Stimulated activated CD8-positive, alpha-beta memory T cell treated with anti-CD3 and anti-CD28 coated beads, Interleukin-4, amount 100 ng/mL, for 48 hours (primary cell): ENCODE measurements at regions not wholly inside any gene's neighbourhood (a gene's known extent, or its start where the extent isn't known, plus 50 kb on each side); places are given as distances from the start of the nearest gene placed in this dataset.

Experiments used
- DNase-seq: peaks from one replicate; pipeline ENCODE4 v3.0.0-alpha.2; 2020

GRCh38 chr6:165229216-165229615, 80.2 kb downstream of the C6orf118 start:
- no peak for DNase-seq

DNA sequence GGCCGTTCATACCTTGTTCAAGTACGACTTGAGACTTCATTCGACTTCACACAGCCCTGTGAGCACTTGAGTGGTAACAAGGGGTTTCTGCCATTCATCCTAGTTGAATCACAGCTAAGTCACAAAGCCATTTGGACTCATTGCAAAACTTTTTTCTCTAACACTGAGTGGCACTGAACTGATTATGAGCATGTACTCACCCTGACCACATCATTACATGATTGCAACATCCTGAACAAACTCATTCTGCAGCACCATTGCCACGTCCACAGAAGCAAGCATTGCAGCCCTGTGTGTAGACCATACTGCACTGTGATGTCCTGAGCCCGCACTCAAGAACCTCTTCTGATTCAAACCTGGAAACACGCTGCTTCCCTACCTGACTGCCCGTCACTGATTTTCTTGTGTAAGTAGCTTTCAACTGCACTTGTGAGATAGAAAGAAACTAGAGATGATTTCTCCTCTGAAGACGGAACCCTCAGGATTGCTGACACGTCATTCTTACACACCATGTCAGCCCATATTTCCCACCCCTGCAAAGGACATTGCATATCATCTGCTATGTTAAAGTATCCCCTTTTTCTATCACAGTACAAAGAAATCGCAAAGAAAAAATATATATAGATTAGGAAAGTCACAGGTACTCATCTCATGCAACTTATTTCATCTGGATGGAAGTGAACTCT, 81.6 kb downstream of the C6orf118 start:
- no peak for DNase-seq

DNA sequence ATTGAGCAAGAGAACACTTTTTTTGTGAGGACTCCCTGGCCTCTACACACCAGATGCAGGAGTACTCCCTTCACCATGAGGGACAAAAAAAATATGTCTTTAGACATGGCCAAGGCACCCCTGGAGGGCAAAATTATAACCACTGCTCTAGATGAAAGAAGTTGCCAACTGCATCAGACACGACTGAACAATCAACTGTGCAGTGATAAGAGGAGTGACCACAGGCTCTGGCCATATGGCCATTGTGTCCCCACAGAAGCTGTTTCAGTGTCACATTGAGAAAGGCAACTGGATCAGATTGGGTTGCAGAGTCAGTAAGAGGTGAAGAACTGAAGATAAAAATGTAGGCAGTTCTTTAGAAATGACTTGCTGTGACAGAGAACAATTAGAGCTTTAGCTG, 85.7 kb downstream of the C6orf118 start:
- no peak for DNase-seq

GRCh38 chr6:165223101-165223500, 86.3 kb downstream of the C6orf118 start:
- no peak for DNase-seq

- no peak for DNase-seq
Measured at GRCh38 chr6:165222315-165223025, 86.9 kb downstream of the C6orf118 start.

GRCh38 chr6:165220045-165220444, 89.4 kb downstream of the C6orf118 start:
- DNase-seq, result no peak

DNA sequence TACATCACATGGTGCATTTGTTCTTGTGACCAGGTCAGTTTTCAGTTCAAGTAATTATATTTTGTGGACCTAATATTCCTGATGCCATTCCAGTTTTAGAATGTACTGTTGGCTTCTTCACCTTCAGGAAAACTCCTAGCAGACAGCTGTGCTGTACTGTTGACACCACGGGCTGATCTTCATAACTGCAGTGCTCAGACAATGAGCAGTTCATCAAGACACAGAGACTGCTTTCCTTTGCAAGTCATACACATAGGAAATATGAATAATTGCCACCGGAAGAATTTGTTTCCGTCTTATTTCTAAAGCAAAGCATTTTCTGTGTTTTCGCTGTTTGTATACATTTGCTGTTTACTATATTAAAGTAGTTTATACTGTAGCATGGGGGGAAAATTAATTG, 89.8 kb downstream of the C6orf118 start:
- no peak for DNase-seq

- no peak for DNase-seq
Measured at GRCh38 chr6:165218829-165219228, 90.6 kb downstream of the C6orf118 start.

- DNase-seq, result no peak
Measured at GRCh38 chr6:165206798-165207197, 102.6 kb downstream of the C6orf118 start.

DNA sequence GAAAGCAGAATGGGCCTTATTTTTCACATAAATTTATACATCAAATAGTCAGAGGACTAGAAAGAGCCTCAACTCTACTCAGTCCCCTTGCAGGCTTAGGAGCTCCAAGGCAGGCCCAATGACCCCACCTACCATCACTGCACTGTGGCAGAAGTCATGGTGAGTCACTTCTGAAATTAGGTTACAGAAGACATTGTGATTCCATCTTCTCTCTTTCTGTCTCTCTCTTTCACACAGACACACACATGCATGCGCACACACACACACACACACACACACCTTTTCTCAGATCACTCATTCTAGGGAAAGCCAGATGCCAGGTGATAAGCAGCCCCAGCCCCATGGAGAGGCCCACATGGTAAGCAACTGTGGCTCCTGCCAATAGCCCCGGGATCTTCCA, 103.8 kb downstream of the C6orf118 start:
- DNase-seq, result no peak

GRCh38 chr6:165204807-165205545, 104.4 kb downstream of the C6orf118 start:
- no peak for DNase-seq

GRCh38 chr6:165200178-165200577, 109.2 kb downstream of the C6orf118 start:
- DNase-seq, result no peak

DNA sequence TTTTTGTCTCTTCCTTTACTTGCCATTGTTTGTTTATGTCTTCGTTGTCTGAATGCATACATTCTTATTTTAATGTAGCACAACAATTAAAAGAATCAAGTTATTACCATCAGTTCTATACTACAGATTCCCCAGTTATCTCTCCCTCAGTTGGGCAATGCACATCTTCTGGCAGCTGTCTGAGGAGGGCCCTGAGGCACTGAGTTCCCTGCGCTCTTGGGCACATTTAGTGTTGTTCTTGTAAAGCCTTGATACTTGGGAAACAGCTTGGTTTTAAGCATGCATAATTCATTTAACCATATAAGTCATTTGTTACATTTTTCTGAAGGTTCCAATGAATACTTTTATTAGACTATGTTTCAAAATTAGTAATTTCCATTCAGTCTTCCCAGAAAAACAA, 117.9 kb downstream of the C6orf118 start:
- DNase-seq, result no peak

DNA sequence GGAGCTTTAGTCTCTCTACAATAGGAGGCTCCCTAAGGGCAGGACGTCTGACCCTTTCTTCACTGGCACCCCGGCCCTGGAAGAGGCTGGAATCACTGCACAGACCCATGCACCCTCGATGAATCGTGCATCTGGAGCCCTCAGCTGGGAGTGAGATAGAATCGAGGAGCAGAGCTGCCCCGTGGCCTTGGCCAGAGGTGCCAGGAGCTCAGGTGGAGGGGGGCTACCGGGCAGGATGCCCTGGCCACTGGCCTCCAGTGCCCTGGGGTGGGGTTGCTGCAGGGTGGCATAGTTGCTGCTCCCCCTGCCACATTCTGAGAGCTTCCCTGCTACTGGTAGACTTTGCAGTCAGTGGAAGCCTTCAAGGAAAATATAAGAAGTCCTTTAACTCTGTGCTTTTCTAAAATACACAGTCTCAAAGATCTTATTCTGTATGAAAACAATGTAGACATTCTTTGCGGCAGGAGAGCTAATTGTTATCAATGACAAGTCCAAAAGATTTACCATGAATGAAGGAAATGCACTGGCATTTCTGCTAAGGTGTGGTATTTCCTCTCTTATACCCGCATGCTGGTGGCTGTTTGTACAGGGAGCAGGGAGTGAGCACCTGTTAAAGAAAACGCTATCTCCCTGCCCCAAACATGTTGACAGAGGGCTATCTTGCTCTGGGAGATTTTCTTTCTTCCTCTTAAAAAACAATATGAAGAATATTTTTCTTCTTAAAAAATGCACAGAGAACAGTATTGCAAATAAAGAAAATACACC, 122.8 kb downstream of the C6orf118 start:
- no peak for DNase-seq

DNA sequence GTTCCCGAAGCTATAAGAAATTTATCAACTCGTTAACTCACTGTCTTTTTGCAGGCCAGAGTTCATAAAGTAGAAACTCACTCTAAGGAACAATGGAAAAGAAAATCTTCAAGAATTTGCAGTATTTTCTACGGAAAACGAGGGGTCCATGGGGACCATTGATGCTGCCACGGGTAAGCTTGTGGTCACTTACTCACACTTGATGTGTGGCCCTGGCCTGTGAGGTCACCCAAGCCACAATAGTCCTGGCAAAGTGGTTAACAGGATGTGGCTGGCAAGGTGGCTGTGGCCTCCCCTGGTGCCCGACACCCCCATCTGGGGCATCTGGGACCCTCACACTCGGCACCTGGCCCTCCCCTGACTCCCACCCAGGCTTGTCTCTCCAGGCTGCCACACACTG, 123.4 kb downstream of the C6orf118 start:
- no peak for DNase-seq

- DNase-seq, result no peak
Measured at GRCh38 chr6:165184192-165184979, 125.0 kb downstream of the C6orf118 start.

- no peak for DNase-seq
Measured at GRCh38 chr6:165183496-165184140, 125.8 kb downstream of the C6orf118 start.

DNA sequence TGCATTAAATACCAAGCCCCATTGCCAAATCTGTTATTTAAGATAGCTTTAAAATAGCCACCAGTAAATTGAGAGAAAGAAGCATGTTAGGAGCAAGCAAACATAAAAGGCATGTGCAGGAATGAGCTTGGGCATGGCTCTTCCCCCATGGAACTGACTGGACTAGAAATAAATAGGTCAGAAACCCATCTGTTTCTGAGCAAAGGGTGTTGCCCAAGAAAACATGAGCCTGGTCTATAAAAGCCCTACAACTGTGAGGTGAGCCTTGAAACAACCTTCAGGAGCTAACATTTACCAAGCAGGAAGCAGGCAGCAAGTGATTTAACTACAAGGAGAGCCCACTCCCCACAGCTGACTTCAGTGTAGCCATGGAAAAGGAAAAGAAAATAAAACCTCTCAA, 126.3 kb downstream of the C6orf118 start:
- DNase-seq, result no peak

GRCh38 chr6:165181951-165182414, 127.4 kb downstream of the C6orf118 start:
- DNase-seq, result no peak

DNA sequence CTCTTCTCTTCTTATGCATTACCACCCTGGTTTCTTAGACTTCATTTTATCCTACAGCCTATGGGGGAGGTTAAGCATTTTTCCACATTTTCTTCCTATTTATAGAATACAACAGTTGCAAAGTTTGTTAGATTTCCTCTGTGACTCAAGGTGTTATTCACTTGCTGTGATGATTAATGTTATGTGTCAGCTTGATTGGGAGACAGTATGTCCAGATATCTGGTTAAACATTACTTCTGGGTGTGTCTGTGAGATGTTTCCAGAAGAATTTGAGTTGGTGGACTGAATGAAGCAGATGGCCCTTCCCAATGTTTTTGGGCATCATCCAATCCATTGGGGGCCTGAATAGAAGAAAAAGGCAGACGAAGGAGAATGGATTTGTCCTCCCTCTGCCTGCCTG, 131.3 kb downstream of the C6orf118 start:
- DNase-seq, result no peak

GRCh38 chr6:165173484-165173883, 135.9 kb downstream of the C6orf118 start:
- DNase-seq, result no peak

GRCh38 chr6:165167861-165168260, 141.5 kb downstream of the C6orf118 start:
- no peak for DNase-seq
